HTR-8/SVneo (cell line): ENCODE measurements at regions not wholly inside any gene's neighbourhood (a gene's known extent, or its start where the extent isn't known, plus 50 kb on each side); places are given as distances from the start of the nearest gene placed in this dataset.
"Not testable (repeated sequence)": the region's sequence is repeated elsewhere in the genome, so short reads cannot be mapped to it uniquely, and the experiment has no call there.

Experiments
- DNase-seq: peaks from one replicate; pipeline ENCODE4 v3.0.0; 2011; ENCODE audit warnings: low spot score, mixed read lengths; ENCODE audit not compliant: insufficient read length
- FAIRE-seq: peaks from 2 replicates; lab custom pipeline; 2011; peaks lifted over from hg19 to GRCh38; lab: Jason Lieb, UNC

GRCh38 chr2:142591420-142591819, 286.0 kb upstream of the KYNU start:
- no peak for FAIRE-seq
- no peak for DNase-seq

- FAIRE-seq, result no peak
Observed at GRCh38 chr2:142588269-142588668, 289.2 kb upstream of the KYNU start.

GRCh38 chr2:142586693-142587580, 290.5 kb upstream of the KYNU start:
- FAIRE-seq (no peak), DNase-seq (no peak)

More at GRCh38 chr2:142588269-142588668, 289.2 kb upstream of the KYNU start:
- no peak for DNase-seq

- DNase-seq, result no peak
Observed at GRCh38 chr2:142585785-142586184, 291.7 kb upstream of the KYNU start.

GRCh38 chr2:142582317-142582716, 295.1 kb upstream of the KYNU start:
- no peak for FAIRE-seq

More at GRCh38 chr2:142585785-142586184, 291.7 kb upstream of the KYNU start:
- FAIRE-seq, result no peak

GRCh38 chr2:142581491-142581890, 296.0 kb upstream of the KYNU start:
- DNase-seq (no peak), FAIRE-seq (no peak)

More at GRCh38 chr2:142582317-142582716, 295.1 kb upstream of the KYNU start:
- DNase-seq, result no peak

- FAIRE-seq (no peak), DNase-seq (no peak)
Observed at GRCh38 chr2:142580691-142581090, 296.8 kb upstream of the KYNU start.

GRCh38 chr2:142575561-142575960, 301.9 kb upstream of the KYNU start:
- DNase-seq (no peak), FAIRE-seq (no peak)

- no peak for FAIRE-seq
Observed at GRCh38 chr2:142574388-142574787, 303.1 kb upstream of the KYNU start.

GRCh38 chr2:142572346-142573132, 304.9 kb upstream of the KYNU start:
- DNase-seq (no peak), FAIRE-seq (no peak)

More at GRCh38 chr2:142574388-142574787, 303.1 kb upstream of the KYNU start:
- no peak for DNase-seq

GRCh38 chr2:142571934-142572333, 305.5 kb upstream of the KYNU start:
- DNase-seq (no peak), FAIRE-seq (no peak)

GRCh38 chr2:142562900-142563299, 314.6 kb upstream of the KYNU start:
- no peak for FAIRE-seq

GRCh38 chr2:142561656-142562055, 315.8 kb upstream of the KYNU start:
- no peak for DNase-seq
- FAIRE-seq, result no peak

More at GRCh38 chr2:142562900-142563299, 314.6 kb upstream of the KYNU start:
- DNase-seq, result no peak

GRCh38 chr2:142557391-142557790, 320.1 kb upstream of the KYNU start:
- no peak for DNase-seq
- FAIRE-seq, result no peak

GRCh38 chr2:142545999-142546398, 331.5 kb upstream of the KYNU start:
- DNase-seq, FAIRE-seq: not testable (repeated sequence)

- no peak for DNase-seq
- no peak for FAIRE-seq
Observed at GRCh38 chr2:142545036-142545435, 332.4 kb upstream of the KYNU start.

- no peak for FAIRE-seq
Observed at GRCh38 chr2:142544173-142544572, 333.3 kb upstream of the KYNU start.

GRCh38 chr2:142542431-142542910, 335.0 kb upstream of the KYNU start:
- DNase-seq (no peak), FAIRE-seq (no peak)

More at GRCh38 chr2:142544173-142544572, 333.3 kb upstream of the KYNU start:
- DNase-seq, result no peak

GRCh38 chr2:142536966-142537365, 340.5 kb upstream of the KYNU start:
- no peak for DNase-seq
- FAIRE-seq, result no peak

- no peak for DNase-seq
- FAIRE-seq, result no peak
Observed at GRCh38 chr2:142536492-142536891, 341.0 kb upstream of the KYNU start.

GRCh38 chr2:142535311-142535710, 342.2 kb upstream of the KYNU start:
- DNase-seq (no peak), FAIRE-seq (no peak)
